Lower leg skin (tissue), 3 donors: ENCODE measurements at regions not wholly inside any gene's neighbourhood (a gene's known extent, or its start where the extent isn't known, plus 50 kb on each side); places are given as distances from the start of the nearest gene placed in this dataset.

Experiments used
- POLR2A ChIP-seq, 2 donors: fragments of 450-650 bp; IDR thresholded peaks; one replicate each; pipeline ENCODE4 v1.6.1; 2016 to 2017; ENCODE audit warnings: antibody characterized with exemption in 2 of 2, mild to moderate bottlenecking in 1 of 2, moderate library complexity in 1 of 2
- TF ChIP-seq, protein P1 (sequence below), 3 donors: fragments of 450-650 bp; IDR thresholded peaks; one replicate each; pipeline ENCODE4 v1.5.1; 2016; ENCODE audit warnings: antibody characterized with exemption in 3 of 3, mild to moderate bottlenecking in 3 of 3, moderate library complexity in 2 of 3

DNA sequence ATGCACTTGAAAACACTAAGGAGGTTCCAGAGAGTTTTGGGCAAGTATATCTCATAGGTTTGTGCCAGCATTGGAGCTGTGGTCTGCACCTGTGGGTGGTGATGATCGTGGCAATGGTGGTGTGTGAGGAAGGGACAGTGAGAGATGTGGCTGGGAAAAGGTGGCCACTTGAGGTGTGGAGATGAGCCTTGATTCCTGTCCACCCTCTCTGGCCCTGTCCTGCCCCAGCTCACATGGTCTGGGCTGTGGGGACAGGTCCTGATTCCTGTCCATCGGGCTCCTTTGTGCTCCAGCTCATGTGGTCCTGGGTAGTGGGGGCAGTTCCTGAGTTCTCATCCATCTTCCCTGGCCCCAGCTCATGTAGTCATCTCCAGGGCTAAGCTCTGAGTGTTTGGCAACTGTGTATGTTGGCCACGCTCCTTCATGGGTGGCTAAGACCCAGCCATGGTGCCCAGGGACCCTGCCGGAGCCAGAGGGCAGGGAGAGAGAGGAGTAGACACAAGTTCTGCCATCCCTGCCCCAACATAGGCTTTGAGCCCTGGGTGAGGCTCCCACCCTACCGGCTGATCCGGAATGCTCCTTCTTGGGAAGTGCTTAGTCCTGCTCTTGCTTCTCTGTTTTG is 294.4 kb upstream of the HDAC4 start:
- TF ChIP-seq, protein P1, sequence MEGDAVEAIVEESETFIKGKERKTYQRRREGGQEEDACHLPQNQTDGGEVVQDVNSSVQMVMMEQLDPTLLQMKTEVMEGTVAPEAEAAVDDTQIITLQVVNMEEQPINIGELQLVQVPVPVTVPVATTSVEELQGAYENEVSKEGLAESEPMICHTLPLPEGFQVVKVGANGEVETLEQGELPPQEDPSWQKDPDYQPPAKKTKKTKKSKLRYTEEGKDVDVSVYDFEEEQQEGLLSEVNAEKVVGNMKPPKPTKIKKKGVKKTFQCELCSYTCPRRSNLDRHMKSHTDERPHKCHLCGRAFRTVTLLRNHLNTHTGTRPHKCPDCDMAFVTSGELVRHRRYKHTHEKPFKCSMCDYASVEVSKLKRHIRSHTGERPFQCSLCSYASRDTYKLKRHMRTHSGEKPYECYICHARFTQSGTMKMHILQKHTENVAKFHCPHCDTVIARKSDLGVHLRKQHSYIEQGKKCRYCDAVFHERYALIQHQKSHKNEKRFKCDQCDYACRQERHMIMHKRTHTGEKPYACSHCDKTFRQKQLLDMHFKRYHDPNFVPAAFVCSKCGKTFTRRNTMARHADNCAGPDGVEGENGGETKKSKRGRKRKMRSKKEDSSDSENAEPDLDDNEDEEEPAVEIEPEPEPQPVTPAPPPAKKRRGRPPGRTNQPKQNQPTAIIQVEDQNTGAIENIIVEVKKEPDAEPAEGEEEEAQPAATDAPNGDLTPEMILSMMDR (IDR thresholded peaks at IDR 0.05), result no peak
- no peak for TF ChIP-seq POLR2A (IDR thresholded peaks at IDR 0.05)
